GM12865 (cell line): ENCODE measurements at regions not wholly inside any gene's neighbourhood (a gene's known extent, or its start where the extent isn't known, plus 50 kb on each side); places are given as distances from the start of the nearest gene placed in this dataset.

Experiments
- DNase-seq: peaks from one replicate; pipeline ENCODE4 v3.0.0; 2010; ENCODE audit warnings: low read depth
- H3K4me3 ChIP-seq: 2 replicates; pipeline ENCODE4 v1.5.1; 2011; ENCODE audit warnings: mild to moderate bottlenecking, low read depth, low read length, control low read depth
- CTCF ChIP-seq: IDR thresholded peaks from 2 replicates; pipeline ENCODE4 v1.5.1; 2011; ENCODE audit warnings: low read length, control low read depth, low read depth, inconsistent platforms; ENCODE audit not compliant: insufficient read depth; ENCODE audit errors: missing control alignments

DNA sequence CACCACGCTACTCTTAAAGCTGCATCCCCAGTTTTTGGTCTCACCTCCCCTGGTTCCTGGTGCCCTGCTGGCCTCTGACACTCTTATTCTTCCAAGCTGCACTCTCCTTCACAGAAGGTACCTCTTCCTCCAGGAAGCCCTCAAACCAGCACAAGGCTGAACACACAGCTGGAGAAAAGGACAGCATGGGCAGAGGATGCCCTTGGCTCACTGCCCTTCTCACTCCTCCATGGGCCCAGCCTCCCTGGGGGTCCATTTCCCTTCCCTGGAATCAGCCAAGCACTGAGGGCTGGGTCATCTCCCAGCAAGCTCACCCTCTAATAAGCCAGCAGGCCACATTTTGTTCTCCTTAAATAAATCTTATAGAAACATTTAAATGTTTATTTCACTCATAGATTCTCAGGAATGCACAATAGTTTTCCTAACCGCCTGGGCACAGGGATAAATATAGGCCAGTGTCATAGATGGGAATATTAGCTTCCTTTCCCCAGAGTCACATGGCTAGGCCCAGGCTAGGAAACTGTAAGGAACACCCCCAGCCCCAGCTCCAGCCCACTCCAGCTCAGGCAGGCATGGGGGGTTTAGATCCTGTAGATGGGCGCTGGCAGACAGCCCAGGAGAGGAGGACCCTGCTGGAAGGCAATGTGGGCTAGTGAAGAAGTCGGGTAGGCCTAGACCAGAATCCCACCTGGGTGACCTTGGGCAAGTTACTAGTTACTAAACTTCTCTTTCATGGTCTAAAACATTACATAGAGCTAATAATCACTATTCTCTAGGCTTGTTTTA is 51.5 kb downstream of the IRAG1 start:
- no peak for TF ChIP-seq CTCF
- H3K4me3 ChIP-seq, result no peak overlapping the region
- DNase-seq, result no peak

DNA sequence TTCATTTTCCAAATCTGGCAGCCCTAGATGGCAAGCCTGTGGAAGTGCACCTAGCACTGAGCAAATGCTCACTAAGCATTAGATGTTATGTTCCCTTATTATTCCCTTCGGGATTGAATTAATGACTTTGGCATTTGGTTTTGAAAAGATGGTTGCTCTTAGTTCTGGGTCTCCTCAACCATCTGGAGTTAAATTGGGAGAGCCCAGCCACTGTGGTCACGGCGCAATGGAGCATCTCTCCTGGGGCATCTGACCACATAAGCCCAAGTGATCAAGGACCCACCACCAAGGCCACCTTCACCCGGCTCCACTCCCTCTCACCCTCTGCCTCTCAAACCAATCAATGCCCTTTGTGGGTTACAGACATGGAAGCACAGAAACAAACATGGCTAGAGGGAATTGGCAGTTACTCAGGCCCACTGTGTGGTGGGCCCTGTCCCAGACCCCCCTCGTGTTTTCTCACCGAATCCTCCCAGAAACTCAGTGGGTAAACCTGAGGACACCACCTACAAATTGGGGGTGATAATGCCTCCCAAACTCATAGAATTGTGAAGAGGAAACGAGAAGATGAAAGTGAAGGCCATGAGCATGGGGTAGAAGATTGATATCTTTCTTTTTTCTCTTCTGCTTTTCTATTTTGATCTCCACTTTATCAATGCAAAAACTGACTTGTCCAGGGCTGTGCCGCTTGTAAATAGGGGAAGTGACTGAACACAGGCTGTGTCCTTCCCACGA is 52.2 kb downstream of the IRAG1 start:
- no peak for TF ChIP-seq CTCF
- DNase-seq, result peak; percentile 73
- no peak overlapping the region for H3K4me3 ChIP-seq

- no peak overlapping the region for H3K4me3 ChIP-seq
- no peak for DNase-seq
- TF ChIP-seq CTCF, result no peak
Observed at GRCh38 chr11:10640308-10640707, 53.2 kb downstream of the IRAG1 start.

DNA sequence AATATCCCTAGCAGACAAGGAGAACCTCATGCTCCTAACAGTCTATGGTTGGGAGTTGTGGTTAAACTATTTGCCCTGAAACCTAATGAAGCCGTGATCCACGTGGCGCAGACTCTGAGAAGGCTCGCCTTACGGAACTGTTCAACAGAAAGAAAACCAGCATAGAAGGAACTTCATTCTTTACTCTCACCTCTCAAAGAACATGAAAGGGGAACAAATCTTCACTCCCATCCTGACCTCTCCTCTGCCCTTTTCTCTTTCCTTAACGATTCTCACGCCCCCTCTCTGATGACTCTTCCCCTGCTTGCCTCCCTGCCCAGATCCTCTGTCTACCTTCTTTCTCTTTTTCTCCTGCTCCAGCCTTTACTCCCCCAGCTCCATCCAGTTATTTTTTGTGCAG is 54.2 kb downstream of the IRAG1 start:
- no peak overlapping the region for H3K4me3 ChIP-seq
- TF ChIP-seq CTCF, result no peak
- no peak for DNase-seq

DNA sequence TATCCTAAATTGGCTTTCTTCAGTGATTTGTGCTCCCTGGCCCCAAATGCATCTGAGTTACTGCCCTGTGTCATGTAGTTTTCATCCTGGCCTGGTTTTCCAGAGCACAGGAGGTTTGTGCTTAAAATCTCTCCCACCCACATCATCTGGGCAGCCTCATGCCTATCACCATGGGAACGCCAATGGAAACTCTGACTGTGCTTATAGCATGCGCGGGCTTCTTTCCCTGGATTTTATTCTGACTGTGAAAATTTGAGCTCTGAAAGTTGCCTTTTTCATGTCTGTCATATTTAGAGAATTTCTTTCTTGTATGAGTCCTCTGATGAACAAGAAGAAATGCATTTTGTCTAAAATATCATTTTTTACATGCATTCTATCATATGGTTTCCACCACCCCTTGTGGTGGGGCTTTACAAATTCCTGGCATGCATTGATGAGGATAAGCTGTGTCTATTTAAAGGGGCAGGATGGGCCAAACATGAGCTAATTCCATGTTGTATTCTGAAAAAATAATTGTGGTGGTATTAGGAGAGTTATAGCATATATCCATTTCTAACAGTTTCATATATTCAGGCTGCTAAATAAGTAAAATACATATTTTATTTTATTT is 55.1 kb downstream of the IRAG1 start:
- TF ChIP-seq CTCF, result no peak
- no peak for DNase-seq

DNA sequence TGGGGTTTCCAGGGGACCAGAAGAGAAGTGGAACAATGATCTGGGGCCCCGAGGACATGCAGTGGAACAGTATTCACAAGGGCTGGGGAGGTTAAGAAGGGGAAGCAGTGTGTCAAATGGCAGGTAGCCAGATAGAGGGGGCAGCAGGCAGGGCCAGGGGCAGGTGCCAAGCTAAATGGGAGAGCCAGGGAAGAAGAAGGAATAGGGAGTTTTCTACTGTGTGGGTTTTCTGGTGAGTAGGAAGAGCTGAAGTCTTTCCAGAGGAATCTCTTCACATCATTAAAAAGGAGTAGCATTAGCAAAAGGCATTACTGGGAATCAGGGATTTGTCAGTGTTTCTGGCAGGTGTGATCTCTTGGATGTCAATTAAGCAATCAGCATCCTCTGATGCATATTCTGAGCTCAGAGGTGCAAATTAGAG is 55.8 kb downstream of the IRAG1 start:
- no peak overlapping the region for H3K4me3 ChIP-seq
- no peak for DNase-seq
- no peak for TF ChIP-seq CTCF

More for the DNA sequence above, 55.1 kb downstream of the IRAG1 start:
- H3K4me3 ChIP-seq, result no peak overlapping the region

DNA sequence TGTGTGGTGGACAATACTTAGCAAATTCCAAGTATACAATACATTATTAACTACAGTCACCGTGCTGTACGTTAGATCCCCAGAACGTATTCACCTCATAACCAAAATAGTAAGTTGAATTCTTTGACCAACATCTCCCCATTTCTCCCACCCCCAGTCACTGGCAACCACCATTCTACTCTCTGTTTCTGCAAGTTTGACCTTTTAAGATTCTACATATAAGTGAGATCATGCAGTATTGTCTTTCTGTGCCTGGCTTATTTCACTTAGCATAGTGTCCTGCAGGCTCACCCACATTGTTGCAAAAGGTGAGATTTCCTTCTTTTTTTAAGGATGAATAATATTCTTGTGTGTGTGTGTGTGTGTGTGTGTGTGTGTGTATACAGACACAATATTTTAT is 59.1 kb downstream of the IRAG1 start:
- no peak for TF ChIP-seq CTCF

More for the DNA sequence above, 59.1 kb downstream of the IRAG1 start:
- H3K4me3 ChIP-seq, result no peak overlapping the region
- no peak for DNase-seq
